GM21390 (cell line): ENCODE measurements at regions not wholly inside any gene's neighbourhood (a gene's known extent, or its start where the extent isn't known, plus 50 kb on each side); places are given as distances from the start of the nearest gene placed in this dataset.
"Not testable (repeated sequence)": the region's sequence is repeated elsewhere in the genome, so short reads cannot be mapped to it uniquely, and the experiment has no call there.

Source experiments
- ATAC-seq: cut with Tn5 transposase; IDR thresholded peaks from one replicate; pipeline ENCODE4 v1.9.1; 2021; ENCODE audit not compliant: unreplicated experiment

GRCh38 chr15:94840794-94841783, 609.7 kb downstream of the MCTP2 start:
- no peak for ATAC-seq

GRCh38 chr15:94843060-94843459, 611.7 kb downstream of the MCTP2 start:
- ATAC-seq, result no peak

GRCh38 chr15:94844198-94844537, 612.8 kb downstream of the MCTP2 start:
- ATAC-seq, result no peak

- no peak for ATAC-seq
Measured at GRCh38 chr15:94844538-94845389, 613.4 kb downstream of the MCTP2 start.

- ATAC-seq, result no peak
Measured at GRCh38 chr15:94845390-94845716, 614.0 kb downstream of the MCTP2 start.

GRCh38 chr15:94847325-94847724, 616.0 kb downstream of the MCTP2 start:
- no peak for ATAC-seq

GRCh38 chr15:94848054-94848453, 616.7 kb downstream of the MCTP2 start:
- ATAC-seq, result no peak

- ATAC-seq, result no peak
Measured at GRCh38 chr15:94855018-94855408, 623.7 kb downstream of the MCTP2 start.

- no peak for ATAC-seq
Measured at GRCh38 chr15:94855409-94856266, 624.3 kb downstream of the MCTP2 start.

- no peak for ATAC-seq
Measured at GRCh38 chr15:94856267-94856854, 625.0 kb downstream of the MCTP2 start.

GRCh38 chr15:94857466-94857865, 626.1 kb downstream of the MCTP2 start:
- ATAC-seq, result no peak

- ATAC-seq, result no peak
Measured at GRCh38 chr15:94858011-94858410, 626.6 kb downstream of the MCTP2 start.

- ATAC-seq, result no peak
Measured at GRCh38 chr15:94858449-94858848, 627.1 kb downstream of the MCTP2 start.

GRCh38 chr15:94858920-94859319, 627.6 kb downstream of the MCTP2 start:
- ATAC-seq, result no peak

GRCh38 chr15:94864600-94864999, 633.2 kb downstream of the MCTP2 start:
- no peak for ATAC-seq

GRCh38 chr15:94868265-94868664, 636.9 kb downstream of the MCTP2 start:
- ATAC-seq, result not testable (repeated sequence)

- no peak for ATAC-seq
Measured at GRCh38 chr15:94875550-94875949, 644.2 kb downstream of the MCTP2 start.

GRCh38 chr15:94877833-94878232, 646.5 kb downstream of the MCTP2 start:
- no peak for ATAC-seq

GRCh38 chr15:94882071-94882712, 650.8 kb downstream of the MCTP2 start:
- ATAC-seq, result no peak

GRCh38 chr15:94887391-94887790, 656.0 kb downstream of the MCTP2 start:
- ATAC-seq, result no peak
